ENCODE measurements at regions not wholly inside any gene's neighbourhood (a gene's known extent, or its start where the extent isn't known, plus 50 kb on each side); places are given as distances from the start of the nearest gene placed in this dataset.

GRCh38 chr11:44494785-44495184, 70.7 kb upstream of the CD82 start:
- TF ChIP-seq YY1 (IDR thresholded peaks at IDR 0.05; ENCODE audit: insufficient read depth, insufficient read length) (no peak), ZNF274 (IDR thresholded peaks at IDR 0.05; ENCODE audit: low read depth, low read length) (no peak)

All from NT2/D1 (cell line).